ENCODE measurements at regions not wholly inside any gene's neighbourhood (a gene's known extent, or its start where the extent isn't known, plus 50 kb on each side); places are given as distances from the start of the nearest gene placed in this dataset.

DNA sequence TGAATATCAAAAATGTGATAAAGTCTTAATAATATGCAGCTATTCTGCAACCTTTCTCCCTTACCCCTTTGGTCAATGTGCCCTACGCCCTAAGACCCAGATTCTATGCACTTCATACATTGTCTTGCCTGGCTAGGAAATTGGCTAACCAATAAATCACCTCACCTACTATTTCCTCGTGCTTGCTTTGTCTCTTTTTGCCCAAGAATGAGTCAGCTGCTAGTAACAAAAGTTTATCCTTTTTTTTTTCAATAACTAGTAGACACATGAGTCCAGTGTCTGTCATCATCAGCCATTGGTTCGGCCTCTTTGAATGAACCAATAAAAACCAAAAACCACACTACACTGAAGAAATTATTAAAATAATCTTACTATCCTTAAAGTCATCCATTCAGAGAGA, 387.1 kb downstream of the PPP3CA start:
- H3K14ac ChIP-seq (ENCODE audit: insufficient read depth, low read length), result no peak overlapping the region
- H3K9me3 ChIP-seq (ENCODE audit: control insufficient read depth, low read depth, low read length), result no peaks in the 10 kb centered on the region
- H3K4ac ChIP-seq (ENCODE audit: low read depth, low read length), result no peak overlapping the region
- WGBS (ENCODE audit: extremely low coverage, insufficient read length, low lambda C conversion rate), result no CpG with 5 or more reads among the region's 3 CpGs
- no peak overlapping the region for H3K18ac ChIP-seq (ENCODE audit: insufficient read length, low read depth, low read length)
- no peak overlapping the region for H2BK15ac ChIP-seq (ENCODE audit: low read depth, low read length)
- H3K23me2 ChIP-seq (ENCODE audit: insufficient read length, low read depth, low read length, poor library complexity, severe bottlenecking), result no peaks in the 10 kb centered on the region
- H2AFZ ChIP-seq (ENCODE audit: low read length), result no peak overlapping the region
- TF ChIP-seq, protein P1, sequence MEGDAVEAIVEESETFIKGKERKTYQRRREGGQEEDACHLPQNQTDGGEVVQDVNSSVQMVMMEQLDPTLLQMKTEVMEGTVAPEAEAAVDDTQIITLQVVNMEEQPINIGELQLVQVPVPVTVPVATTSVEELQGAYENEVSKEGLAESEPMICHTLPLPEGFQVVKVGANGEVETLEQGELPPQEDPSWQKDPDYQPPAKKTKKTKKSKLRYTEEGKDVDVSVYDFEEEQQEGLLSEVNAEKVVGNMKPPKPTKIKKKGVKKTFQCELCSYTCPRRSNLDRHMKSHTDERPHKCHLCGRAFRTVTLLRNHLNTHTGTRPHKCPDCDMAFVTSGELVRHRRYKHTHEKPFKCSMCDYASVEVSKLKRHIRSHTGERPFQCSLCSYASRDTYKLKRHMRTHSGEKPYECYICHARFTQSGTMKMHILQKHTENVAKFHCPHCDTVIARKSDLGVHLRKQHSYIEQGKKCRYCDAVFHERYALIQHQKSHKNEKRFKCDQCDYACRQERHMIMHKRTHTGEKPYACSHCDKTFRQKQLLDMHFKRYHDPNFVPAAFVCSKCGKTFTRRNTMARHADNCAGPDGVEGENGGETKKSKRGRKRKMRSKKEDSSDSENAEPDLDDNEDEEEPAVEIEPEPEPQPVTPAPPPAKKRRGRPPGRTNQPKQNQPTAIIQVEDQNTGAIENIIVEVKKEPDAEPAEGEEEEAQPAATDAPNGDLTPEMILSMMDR (conservative IDR thresholded peaks at IDR 0.05), result no peak
- no peaks in the 10 kb centered on the region for H3K27me3 ChIP-seq (ENCODE audit: insufficient read depth, low read length)
- H3K4me3 Mint-ChIP-seq, result no peak overlapping the region
- DNase-seq, result no peak
- H3T11ph ChIP-seq (ENCODE audit: low read length), result no peak overlapping the region
- H4K8ac ChIP-seq (replicated peaks; ENCODE audit: insufficient read length, low read depth, low read length), result no peak overlapping the region
- no peak overlapping the region for H2BK120ac ChIP-seq (ENCODE audit: low read depth, low read length, poor library complexity, severe bottlenecking)
- no peak overlapping the region for H2BK5ac ChIP-seq (ENCODE audit: insufficient read length, low read length)
- H3K27me3 Mint-ChIP-seq (ENCODE audit: low read depth), result no peaks in the 10 kb centered on the region
- H3K79me2 ChIP-seq (ENCODE audit: insufficient read depth, low read length), result no peaks in the 10 kb centered on the region
- H3K4me1 Mint-ChIP-seq, result peaks cover 13 to 17% of the 10 kb centered on the region in 2 experiments
- no peaks in the 10 kb centered on the region for H4K20me1 ChIP-seq (ENCODE audit: control insufficient read depth, insufficient read depth, insufficient read length)
- no peak overlapping the region for H2AK5ac ChIP-seq (ENCODE audit: insufficient read length, low read length)
- H3K9me3 Mint-ChIP-seq, result no peaks in the 10 kb centered on the region
- H4K91ac ChIP-seq (ENCODE audit: insufficient read length, low read depth, low read length), result no peak overlapping the region
- H3K9ac ChIP-seq (ENCODE audit: extremely low read depth, insufficient read length, low read length), result no peak overlapping the region
- H3K27ac Mint-ChIP-seq, result no peak overlapping the region
- no peak overlapping the region for H3K27ac ChIP-seq (ENCODE audit: insufficient read length, low read depth, low read length)
- no peak overlapping the region for H3K56ac ChIP-seq (ENCODE audit: insufficient read length, low read depth, low read length)
- H2BK20ac ChIP-seq (ENCODE audit: low read depth, low read length, poor library complexity, severe bottlenecking), result no peak overlapping the region
- no peak overlapping the region for H2BK12ac ChIP-seq (ENCODE audit: insufficient read length, low read depth, low read length)
- H3K4me2 ChIP-seq (ENCODE audit: insufficient read depth, insufficient read length, low read length), result no peak overlapping the region
- no peaks in the 10 kb centered on the region for H3K4me1 ChIP-seq (ENCODE audit: insufficient read depth, low read length)
- H3K23ac ChIP-seq (ENCODE audit: insufficient read length, low read depth, low read length), result no peak overlapping the region
- H4K5ac ChIP-seq (ENCODE audit: insufficient read length, low read depth, low read length), result no peak overlapping the region
- H3K36me3 Mint-ChIP-seq (ENCODE audit: insufficient read depth in 1 of 3, low read depth in 3 of 3), result no peaks in the 10 kb centered on the region
- H3K79me1 ChIP-seq (ENCODE audit: insufficient read depth, low read depth, low read length, poor library complexity, severe bottlenecking), result no peaks in the 10 kb centered on the region

All from H9 (cell line).